ENCODE measurements at regions not wholly inside any gene's neighbourhood (a gene's known extent, or its start where the extent isn't known, plus 50 kb on each side); places are given as distances from the start of the nearest gene placed in this dataset.

GRCh38 chr11:129271030-129271429, 78.9 kb upstream of the ARHGAP32 start:
- TF ChIP-seq CTCF (conservative IDR thresholded peaks at IDR 0.05) = no peak
- no peaks in the 10 kb centered on the region for H3K23me2 ChIP-seq (ENCODE audit: insufficient read length, low read depth, low read length, poor library complexity, severe bottlenecking)
- no peak overlapping the region for H3K27ac ChIP-seq (ENCODE audit: insufficient read length, low read depth, low read length)
- H3K79me2 ChIP-seq (ENCODE audit: insufficient read depth, low read length) = peaks cover 15% of the 10 kb centered on the region; the same call in 1 of the 2 replicates
- no CpG with 5 or more reads among the region's 9 CpGs for WGBS (ENCODE audit: extremely low coverage, insufficient read length, low lambda C conversion rate)
- no peaks in the 10 kb centered on the region for H3K27me3 Mint-ChIP-seq (ENCODE audit: low read depth)
- H3K4me1 Mint-ChIP-seq = peaks cover 29 to 37% of the 10 kb centered on the region in 2 experiments
- no peak for DNase-seq
- H3K79me1 ChIP-seq (ENCODE audit: insufficient read depth, low read depth, low read length, poor library complexity, severe bottlenecking) = peaks cover 13% of the 10 kb centered on the region
- H3K27ac Mint-ChIP-seq = peak overlapping the region in 2 of 3 experiments; percentile 7 to 11; a peak in 3 of 7 replicates
- H2BK15ac ChIP-seq (ENCODE audit: low read depth, low read length) = no peak overlapping the region
- no peak overlapping the region for H2BK5ac ChIP-seq (ENCODE audit: insufficient read length, low read length)
- peaks cover 0 to 13% (median 11%) of the 10 kb centered on the region in 3 experiments; a peak in 4 of 7 replicates for H3K36me3 Mint-ChIP-seq (ENCODE audit: insufficient read depth in 1 of 3, low read depth in 3 of 3)
- H3K4me3 Mint-ChIP-seq = no peak overlapping the region
- H2BK120ac ChIP-seq (ENCODE audit: low read depth, low read length, poor library complexity, severe bottlenecking) = no peak overlapping the region
- no peak overlapping the region for H3K23ac ChIP-seq (ENCODE audit: insufficient read length, low read depth, low read length)
- no peak overlapping the region for H2BK20ac ChIP-seq (ENCODE audit: low read depth, low read length, poor library complexity, severe bottlenecking)
- no peak overlapping the region for H3K9ac ChIP-seq (ENCODE audit: extremely low read depth, insufficient read length, low read length)
- no peak overlapping the region for H2AK5ac ChIP-seq (ENCODE audit: insufficient read length, low read length)
- no peak overlapping the region for H3K56ac ChIP-seq (ENCODE audit: insufficient read length, low read depth, low read length)
- no peak overlapping the region for H4K5ac ChIP-seq (ENCODE audit: insufficient read length, low read depth, low read length)
- H2AFZ ChIP-seq (ENCODE audit: low read length) = no peak overlapping the region
- no peaks in the 10 kb centered on the region for H3K9me3 ChIP-seq (ENCODE audit: control insufficient read depth, low read depth, low read length)
- H3K27me3 ChIP-seq (ENCODE audit: insufficient read depth, low read length) = no peaks in the 10 kb centered on the region
- no peak overlapping the region for H3K4ac ChIP-seq (ENCODE audit: low read depth, low read length)
- H3T11ph ChIP-seq (ENCODE audit: low read length) = no peak overlapping the region
- no peak overlapping the region for H2BK12ac ChIP-seq (ENCODE audit: insufficient read length, low read depth, low read length)
- peaks cover 3% of the 10 kb centered on the region; the same call in 1 of the 2 replicates for H3K4me1 ChIP-seq (ENCODE audit: insufficient read depth, low read length)
- no peak overlapping the region for H3K4me2 ChIP-seq (ENCODE audit: insufficient read depth, insufficient read length, low read length)
- H3K9me3 Mint-ChIP-seq = no peaks in the 10 kb centered on the region
- no peaks in the 10 kb centered on the region for H4K20me1 ChIP-seq (ENCODE audit: control insufficient read depth, insufficient read depth, insufficient read length)
- H4K8ac ChIP-seq (replicated peaks; ENCODE audit: insufficient read length, low read depth, low read length) = no peak overlapping the region
- H4K91ac ChIP-seq (ENCODE audit: insufficient read length, low read depth, low read length) = peak overlapping the region; percentile 13
- no peak overlapping the region for H3K18ac ChIP-seq (ENCODE audit: insufficient read length, low read depth, low read length)
- no peak overlapping the region for H3K14ac ChIP-seq (ENCODE audit: insufficient read depth, low read length)

Measured in H9 (cell line).